ENCODE measurements at regions not wholly inside any gene's neighbourhood (a gene's known extent, or its start where the extent isn't known, plus 50 kb on each side); places are given as distances from the start of the nearest gene placed in this dataset.
A peak's percentile ranks its signal among the peaks of the same experiment; 100 is the strongest.

GRCh38 chr9:30913331-30913730 is 1471.1 kb upstream of the ACO1 start (continued):
- TF ChIP-seq CHD7 (IDR thresholded peaks at IDR 0.05; ENCODE audit: insufficient replicate concordance, low read length) = peak; percentile 65
- TF ChIP-seq POU5F1 (IDR thresholded peaks at IDR 0.05; ENCODE audit: low read depth, low read length) = 0 out of 2 replicates have a peak, but pooled peaks have one; percentile 41
- no peak for TF ChIP-seq CHD2 (IDR thresholded peaks at IDR 0.05; ENCODE audit: low read length)
- TF ChIP-seq EP300 (IDR thresholded peaks at IDR 0.05; ENCODE audit: borderline replicate concordance in 1 of 2, low read depth in 2 of 2, low read length in 2 of 2) = peak in 1 of 2 experiments; percentile 37; a peak in 1 of 3 replicates
- TF ChIP-seq TEAD4 (IDR thresholded peaks at IDR 0.05; ENCODE audit: low read depth, low read length) = 0 out of 2 replicates have a peak, but pooled peaks have one; percentile 20
